ENCODE measurements at regions not wholly inside any gene's neighbourhood (a gene's known extent, or its start where the extent isn't known, plus 50 kb on each side); places are given as distances from the start of the nearest gene placed in this dataset.

DNA sequence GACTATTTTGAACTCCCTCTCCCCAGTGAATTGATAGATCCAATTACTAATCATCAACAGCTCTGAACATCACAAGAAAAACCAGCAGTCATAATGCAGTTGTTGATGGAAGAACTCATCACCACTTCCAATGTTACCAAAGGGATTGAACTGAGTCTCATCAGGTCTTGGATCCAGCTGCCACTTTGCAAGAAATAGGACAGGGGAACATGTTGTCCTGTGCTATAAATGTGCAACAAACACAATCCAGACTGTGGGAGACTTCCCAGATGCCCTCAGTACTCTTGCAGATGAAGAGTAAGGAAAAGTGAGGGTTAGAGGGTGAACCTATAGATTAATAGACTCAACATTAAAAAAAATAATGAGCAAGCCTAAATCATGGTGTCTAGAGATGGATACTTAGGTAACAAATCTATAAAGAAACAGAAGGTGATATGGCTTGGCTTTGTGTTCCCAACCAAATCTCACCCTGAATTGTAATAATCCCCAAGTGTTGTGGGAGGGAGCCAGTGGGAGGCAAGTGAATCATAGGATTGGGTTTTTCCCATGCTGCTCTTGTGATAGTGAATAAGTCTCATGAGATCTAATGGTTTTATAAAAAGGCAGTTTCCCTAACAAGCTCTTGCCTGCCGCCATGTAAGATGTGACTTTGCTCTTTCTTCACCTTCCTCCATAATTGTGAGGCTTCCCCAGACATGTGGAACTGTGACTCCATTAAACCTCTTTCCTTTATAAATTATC, 63.4 kb upstream of the PAPPA start:
- TF ChIP-seq CTCF (optimal IDR thresholded peaks at IDR 0.05 in 1 of 3, IDR thresholded peaks at IDR 0.05 in 1 of 3, conservative IDR thresholded peaks at IDR 0.05 in 1 of 3; ENCODE audit: extremely low read depth in 1 of 3, insufficient read depth in 2 of 3, low read length in 3 of 3) (no peak), EZH2 (IDR thresholded peaks at IDR 0.05; ENCODE audit: low read length) (no peak)
